ENCODE measurements at regions not wholly inside any gene's neighbourhood (a gene's known extent, or its start where the extent isn't known, plus 50 kb on each side); places are given as distances from the start of the nearest gene placed in this dataset.

DNA sequence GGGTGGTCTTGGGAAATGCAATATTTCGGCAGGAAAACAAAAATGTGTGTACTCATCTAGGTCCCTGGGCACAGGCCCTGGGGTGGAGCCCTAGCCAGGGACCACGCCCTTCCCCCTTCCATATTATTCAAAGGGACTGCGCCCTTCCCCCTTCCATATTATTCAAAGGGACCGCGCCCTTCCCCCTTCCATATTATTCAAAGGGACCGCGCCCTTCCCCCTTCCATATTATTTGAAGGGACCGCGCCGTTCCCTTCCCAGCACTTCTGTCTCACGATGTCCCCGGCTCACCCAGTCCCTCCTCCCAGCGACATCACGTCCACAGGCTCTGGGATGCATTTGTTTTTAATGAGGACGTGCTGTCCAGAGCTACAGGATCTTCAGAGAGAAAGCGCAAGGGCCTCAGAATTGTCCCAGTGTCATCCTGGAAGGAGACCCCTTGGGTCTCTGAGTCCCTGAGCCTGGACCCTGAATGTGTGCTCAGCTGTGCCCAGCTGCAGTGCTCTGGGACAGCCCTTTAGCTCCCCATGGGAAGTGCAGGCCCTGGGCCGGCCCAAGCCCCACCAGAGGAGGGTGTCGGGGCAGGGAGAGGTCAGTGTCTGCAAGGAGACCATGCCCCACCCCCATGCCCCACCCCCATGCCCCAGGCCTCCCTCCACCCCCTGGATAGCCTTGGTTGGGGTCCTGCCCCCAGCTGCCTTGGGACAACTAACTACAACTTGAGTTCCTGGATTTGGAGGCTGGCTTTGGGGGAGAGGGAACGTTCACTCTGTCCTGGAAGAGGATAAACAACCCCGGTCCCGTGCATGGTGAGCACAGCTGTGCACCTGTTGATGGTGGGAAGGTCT is 810.0 kb downstream of the BRD1 start:
- TF ChIP-seq, protein P1, sequence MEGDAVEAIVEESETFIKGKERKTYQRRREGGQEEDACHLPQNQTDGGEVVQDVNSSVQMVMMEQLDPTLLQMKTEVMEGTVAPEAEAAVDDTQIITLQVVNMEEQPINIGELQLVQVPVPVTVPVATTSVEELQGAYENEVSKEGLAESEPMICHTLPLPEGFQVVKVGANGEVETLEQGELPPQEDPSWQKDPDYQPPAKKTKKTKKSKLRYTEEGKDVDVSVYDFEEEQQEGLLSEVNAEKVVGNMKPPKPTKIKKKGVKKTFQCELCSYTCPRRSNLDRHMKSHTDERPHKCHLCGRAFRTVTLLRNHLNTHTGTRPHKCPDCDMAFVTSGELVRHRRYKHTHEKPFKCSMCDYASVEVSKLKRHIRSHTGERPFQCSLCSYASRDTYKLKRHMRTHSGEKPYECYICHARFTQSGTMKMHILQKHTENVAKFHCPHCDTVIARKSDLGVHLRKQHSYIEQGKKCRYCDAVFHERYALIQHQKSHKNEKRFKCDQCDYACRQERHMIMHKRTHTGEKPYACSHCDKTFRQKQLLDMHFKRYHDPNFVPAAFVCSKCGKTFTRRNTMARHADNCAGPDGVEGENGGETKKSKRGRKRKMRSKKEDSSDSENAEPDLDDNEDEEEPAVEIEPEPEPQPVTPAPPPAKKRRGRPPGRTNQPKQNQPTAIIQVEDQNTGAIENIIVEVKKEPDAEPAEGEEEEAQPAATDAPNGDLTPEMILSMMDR (conservative IDR thresholded peaks at IDR 0.05; ENCODE audit: low read depth, low read length), result no peak
- no peak for DNase-seq (ENCODE audit: low read depth)
- H3K4me3 ChIP-seq (ENCODE audit: low read depth, low read length), result no peak overlapping the region

- no peak overlapping the region for H3K4me3 ChIP-seq (ENCODE audit: low read depth, low read length)
- TF ChIP-seq, protein P1 (conservative IDR thresholded peaks at IDR 0.05; ENCODE audit: low read depth, low read length), result no peak
- DNase-seq (ENCODE audit: low read depth), result no peak
These were observed 810.7 kb downstream of the BRD1 start for GRCh38 chr22:49016909-49017481.

DNA sequence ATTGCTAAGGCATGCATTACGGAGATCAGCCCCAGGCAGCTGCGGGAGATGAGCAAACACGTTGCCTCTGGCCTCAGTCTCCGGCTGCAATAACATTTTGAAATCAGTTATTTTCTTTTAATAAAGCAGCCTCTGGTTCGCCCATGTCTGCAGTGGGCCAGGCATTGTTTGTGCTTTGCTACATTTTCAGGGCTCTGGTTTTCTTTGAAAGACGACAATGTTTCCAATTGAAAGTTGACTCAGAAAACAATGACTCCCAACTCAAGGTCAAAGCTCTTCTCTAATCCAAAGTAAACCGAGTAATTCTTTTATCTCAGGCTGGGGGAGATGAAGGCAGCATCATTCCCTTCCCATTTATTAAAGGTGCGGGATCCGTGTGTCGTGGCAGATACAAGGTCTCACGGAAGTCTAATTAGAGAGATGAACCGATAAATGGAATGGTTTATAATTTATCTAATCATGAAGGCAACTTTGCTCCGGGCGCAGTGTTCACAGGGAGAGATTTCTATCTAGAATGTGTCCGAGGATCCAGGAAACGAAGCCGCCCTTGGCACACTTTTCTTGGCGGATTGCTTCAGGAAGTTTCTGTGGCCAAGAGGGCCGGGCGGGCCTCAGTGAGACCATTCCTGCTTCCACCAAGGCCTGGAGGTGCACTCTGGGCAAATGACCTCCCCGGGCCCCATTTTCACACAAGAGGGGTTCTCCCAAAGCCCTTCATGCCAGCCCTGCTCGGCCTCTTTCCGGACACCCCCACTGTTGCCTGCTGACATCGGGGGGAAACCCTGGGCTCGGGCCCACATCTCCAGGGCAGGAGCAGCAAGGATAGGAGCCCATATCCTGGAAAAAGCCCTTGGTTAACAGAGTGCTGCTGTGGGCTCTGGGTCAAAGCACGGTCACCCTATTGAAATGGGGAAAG is 811.4 kb downstream of the BRD1 start:
- TF ChIP-seq, protein P1 (conservative IDR thresholded peaks at IDR 0.05; ENCODE audit: low read depth, low read length), result no peak
- no peak for DNase-seq (ENCODE audit: low read depth)
- H3K4me3 ChIP-seq (ENCODE audit: low read depth, low read length), result no peak overlapping the region

DNA sequence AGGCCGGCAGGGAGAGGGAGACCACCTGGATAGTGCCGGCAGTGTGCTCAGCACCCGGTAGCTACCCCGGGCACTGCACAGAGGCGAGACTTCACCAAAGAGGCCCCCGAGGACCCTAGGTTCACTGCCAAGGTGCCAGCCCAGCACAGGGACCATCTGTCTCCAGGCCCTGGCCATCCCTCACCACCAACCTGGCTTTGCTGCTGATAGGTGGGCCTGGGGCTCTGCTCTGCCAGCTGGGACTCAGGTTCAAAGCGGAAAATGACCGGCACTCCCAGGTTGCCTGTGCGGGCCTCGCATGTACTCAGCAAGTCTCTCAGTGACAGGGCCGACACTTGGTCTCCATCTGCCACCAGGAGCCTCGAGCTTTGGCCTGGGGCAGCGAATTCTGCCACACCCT is 812.2 kb downstream of the BRD1 start:
- no peak for DNase-seq (ENCODE audit: low read depth)
- TF ChIP-seq, protein P1 (conservative IDR thresholded peaks at IDR 0.05; ENCODE audit: low read depth, low read length), result no peak
- no peak overlapping the region for H3K4me3 ChIP-seq (ENCODE audit: low read depth, low read length)

DNA sequence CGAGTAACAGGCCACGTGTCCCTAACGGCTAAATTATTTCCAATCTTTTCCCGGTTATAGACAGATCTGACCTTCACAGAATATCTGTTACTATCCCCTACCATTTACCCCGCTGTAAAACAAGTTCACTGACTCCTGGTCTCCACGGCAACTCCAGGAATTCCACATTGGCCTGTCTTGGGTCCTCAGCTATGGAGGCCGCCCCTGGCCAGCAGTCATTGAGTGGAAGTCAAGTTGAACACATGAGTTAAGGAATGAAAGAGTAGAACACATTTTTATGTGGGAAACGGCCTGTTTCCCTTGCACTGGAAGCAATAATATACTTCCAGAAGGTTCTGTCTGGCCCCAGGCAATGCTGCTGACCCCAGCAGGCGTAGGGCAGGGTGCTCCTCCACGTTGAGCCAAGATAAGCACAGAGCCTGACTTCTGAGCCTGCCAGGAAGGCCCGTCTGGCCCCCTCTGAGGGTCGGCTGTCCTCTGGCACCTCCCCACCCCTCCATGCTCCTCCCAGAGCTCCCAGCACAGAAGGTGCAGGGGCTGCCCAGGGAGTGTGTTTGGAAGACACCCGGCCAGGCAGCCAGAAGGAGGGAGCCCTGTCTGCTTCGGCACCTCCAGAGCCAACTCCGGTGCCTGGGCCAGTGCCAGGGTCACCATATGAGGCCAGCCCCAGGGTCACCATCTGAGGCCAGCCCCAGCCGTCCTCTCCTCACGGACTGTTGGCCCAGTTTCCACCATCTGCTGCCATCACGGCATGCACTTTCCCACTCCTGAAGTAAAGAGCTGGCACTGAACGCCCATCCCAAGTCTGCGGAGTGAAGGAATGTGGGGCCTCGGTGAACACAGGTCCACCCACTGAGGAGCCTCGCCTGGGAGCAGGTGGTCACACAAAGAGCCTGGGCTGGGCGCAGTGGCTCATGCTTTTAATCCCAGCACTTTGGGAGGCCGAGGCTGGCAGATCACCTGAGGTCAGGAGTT is 813.2 kb downstream of the BRD1 start:
- DNase-seq (ENCODE audit: low read depth), result no peak
- no peak overlapping the region for H3K4me3 ChIP-seq (ENCODE audit: low read depth, low read length)
- TF ChIP-seq, protein P1 (conservative IDR thresholded peaks at IDR 0.05; ENCODE audit: low read depth, low read length), result no peak

GRCh38 chr22:49013707-49014106 is 814.0 kb downstream of the BRD1 start:
- H3K4me3 ChIP-seq (ENCODE audit: low read depth, low read length), result no peak overlapping the region
- TF ChIP-seq, protein P1 (conservative IDR thresholded peaks at IDR 0.05; ENCODE audit: low read depth, low read length), result no peak
- DNase-seq (ENCODE audit: low read depth), result no peak
